ENCODE measurements at regions not wholly inside any gene's neighbourhood (a gene's known extent, or its start where the extent isn't known, plus 50 kb on each side); places are given as distances from the start of the nearest gene placed in this dataset.

DNA sequence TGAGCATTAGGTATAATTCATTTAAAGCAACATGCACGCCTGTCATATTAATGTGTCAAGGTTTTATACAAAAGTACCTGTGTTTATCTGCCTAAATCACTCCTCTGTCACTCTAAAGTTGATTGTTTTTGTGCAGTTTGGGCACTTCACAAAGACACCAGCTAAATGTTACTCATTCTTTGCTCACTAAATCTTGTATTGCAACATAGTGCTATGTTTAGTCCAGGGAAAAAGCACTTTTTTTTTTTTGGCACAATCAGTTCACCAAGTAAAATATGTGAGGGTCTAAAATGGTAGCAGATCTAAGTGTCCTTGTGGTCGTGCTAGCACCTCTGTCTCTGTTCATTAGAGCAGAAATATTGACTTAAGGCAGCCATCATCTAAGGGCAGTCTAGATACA, 2526.7 kb upstream of the PCDH20 start:
- TF ChIP-seq, protein P1, sequence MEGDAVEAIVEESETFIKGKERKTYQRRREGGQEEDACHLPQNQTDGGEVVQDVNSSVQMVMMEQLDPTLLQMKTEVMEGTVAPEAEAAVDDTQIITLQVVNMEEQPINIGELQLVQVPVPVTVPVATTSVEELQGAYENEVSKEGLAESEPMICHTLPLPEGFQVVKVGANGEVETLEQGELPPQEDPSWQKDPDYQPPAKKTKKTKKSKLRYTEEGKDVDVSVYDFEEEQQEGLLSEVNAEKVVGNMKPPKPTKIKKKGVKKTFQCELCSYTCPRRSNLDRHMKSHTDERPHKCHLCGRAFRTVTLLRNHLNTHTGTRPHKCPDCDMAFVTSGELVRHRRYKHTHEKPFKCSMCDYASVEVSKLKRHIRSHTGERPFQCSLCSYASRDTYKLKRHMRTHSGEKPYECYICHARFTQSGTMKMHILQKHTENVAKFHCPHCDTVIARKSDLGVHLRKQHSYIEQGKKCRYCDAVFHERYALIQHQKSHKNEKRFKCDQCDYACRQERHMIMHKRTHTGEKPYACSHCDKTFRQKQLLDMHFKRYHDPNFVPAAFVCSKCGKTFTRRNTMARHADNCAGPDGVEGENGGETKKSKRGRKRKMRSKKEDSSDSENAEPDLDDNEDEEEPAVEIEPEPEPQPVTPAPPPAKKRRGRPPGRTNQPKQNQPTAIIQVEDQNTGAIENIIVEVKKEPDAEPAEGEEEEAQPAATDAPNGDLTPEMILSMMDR (conservative IDR thresholded peaks at IDR 0.05): no peak
- TF ChIP-seq ZFX (IDR thresholded peaks at IDR 0.05): no peak

All from C4-2B (cell line).